ENCODE measurements at regions not wholly inside any gene's neighbourhood (a gene's known extent, or its start where the extent isn't known, plus 50 kb on each side); places are given as distances from the start of the nearest gene placed in this dataset.

- no peak for DNase-seq
Measured at GRCh38 chr7:22909917-22910316, 87.3 kb upstream of the TOMM7 start.

- no peak for DNase-seq
Measured at GRCh38 chr7:22907805-22908204, 85.2 kb upstream of the TOMM7 start.

DNA sequence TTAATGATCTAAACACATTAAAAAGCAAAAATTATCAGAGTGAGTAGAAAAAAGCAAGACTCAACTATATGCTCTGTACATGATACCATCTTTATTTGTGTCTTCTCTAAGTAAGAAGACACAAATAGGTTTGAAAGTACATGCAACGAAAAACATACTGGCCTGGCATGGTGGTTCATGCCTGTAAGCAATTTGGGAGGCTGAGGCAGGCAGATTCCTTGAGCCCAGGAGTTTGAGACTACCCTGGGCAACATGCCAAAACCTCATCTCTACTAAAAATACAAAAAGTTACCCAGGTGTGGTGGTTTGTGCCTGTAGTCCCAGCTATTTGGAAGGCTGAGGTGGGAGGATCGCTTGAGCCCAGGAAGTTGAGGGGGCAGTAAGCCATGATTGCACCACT is 78.1 kb upstream of the TOMM7 start:
- no peak for DNase-seq

DNA sequence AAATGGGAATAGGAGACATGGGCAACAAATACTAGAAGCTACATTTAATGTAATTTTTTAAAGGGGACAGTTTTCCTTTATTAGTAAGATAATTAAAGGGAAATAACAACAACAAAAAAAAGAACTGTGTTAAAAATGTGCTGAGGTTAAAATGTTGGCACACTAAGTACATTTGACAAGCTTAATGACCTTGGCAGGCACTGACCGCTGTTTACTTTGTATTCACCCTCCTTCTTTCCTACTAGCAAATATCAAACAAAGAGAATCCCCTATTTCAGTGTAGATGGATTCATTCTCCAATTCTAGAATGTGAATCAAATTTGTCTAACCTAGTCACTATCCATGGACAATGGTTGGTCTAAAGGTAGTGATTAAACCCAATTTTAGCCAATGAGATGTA is 77.5 kb upstream of the TOMM7 start:
- DNase-seq, result no peak

GRCh38 chr7:22896917-22897316 is 74.3 kb upstream of the TOMM7 start:
- peak; percentile 51 for DNase-seq

DNA sequence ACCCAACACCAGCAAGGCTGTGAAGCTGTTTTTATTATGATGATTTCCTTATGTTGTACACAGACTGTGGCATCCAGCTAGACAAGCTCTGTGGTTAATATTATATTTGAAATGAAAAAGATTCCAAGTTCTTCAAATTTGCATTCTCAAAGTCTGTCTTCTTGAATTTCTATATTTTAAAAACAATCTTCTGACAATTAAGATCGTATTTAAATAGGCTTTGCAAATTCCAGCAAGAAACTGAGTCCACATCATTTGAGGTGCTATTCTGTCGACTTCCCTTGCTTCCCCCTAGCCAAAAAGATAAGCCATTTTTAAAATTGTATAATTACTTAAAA is 73.1 kb upstream of the TOMM7 start:
- DNase-seq, result no peak

DNA sequence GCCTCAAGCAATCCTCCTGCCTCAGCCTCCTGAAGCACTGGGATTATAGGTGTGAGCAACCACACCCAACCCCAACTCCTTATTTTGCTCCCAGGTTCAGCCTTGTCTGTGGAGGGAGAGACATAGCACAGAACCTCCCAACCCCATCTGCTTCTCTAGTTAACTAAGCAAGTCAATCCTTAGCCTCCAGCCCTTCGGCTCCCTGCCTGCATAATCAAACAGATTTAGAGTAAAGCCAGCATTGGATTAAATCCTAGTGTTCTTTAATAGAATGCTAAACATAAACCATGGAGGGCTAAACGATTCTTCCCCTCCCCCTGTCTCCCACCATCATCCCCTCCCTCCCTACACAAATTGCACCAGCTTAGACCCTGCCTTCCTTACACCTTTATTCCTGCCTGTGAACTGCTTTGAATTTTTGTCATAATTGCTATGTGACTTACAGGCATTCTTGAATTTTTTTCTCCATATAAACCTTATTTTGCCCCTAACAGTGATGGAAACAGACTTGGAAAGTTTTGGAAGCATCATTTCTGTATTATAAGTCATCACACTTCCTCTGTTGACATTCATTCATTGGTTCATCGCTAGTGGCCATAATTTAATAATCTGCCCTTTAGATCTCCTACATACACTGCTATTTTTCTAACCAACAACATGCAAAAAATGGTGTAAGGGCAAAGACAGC is 72.6 kb upstream of the TOMM7 start:
- DNase-seq, result no peak

DNA sequence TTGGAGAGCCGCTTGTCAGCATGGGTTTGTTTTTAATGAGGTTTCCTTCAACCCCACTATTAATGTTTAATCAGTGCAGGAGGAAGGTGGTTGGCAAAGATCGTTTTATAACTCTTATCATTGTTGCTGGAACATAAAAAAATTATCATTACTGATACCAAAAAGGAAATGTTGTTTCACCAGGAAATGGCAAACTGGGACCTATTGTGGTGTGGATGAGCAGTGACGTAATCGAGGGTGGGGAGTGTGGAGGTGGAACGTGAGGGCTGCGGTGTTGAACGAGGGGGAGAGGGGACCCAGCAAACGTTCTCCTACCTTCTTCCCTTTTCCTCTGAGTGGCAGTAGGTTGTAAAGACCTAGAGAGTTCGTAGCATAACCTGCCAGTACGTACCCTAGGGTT is 71.9 kb upstream of the TOMM7 start:
- no peak for DNase-seq

DNA sequence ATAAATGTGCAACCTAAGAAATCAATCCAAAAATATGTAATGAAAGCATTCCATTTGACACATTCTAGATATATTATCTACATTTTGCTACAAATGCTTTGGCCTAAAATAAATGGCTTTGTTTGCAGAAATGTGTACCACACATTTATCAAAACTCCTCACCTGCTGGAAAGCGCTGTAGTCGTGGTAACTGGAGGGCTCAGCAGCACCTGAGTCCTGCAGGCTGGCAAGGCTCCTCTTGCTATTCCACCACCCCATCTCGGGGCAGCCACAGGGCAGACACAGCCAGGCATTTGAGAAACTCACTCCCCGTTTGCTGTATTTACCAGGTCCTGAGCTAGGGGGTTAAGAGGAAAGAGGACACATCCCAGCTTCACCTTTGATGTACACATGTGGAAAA is 68.1 kb upstream of the TOMM7 start:
- no peak for DNase-seq

- peak; percentile 90 for DNase-seq
Measured at GRCh38 chr7:22885797-22886261, 63.2 kb upstream of the TOMM7 start.

GRCh38 chr7:22884911-22885788 is 62.5 kb upstream of the TOMM7 start:
- DNase-seq, result peak; percentile 59

DNA sequence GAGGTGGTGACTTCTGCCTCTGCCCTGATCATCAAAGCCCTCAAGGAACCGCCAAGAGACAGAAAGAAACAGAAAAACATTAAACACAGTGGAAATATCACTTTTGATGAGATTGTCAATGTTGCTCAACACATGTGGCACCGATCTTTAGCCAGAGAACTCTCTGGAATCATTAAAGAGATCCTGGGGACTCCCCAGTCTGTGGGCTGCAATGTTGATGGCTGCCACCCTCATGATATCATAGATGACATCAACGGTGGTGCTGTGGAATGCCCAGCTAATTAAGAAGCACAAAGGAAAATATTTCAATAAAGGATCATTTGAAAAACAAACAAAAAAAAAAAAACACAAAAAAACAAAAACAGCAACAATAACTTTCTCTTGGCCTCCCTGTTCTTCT is 59.5 kb upstream of the TOMM7 start:
- no peak for DNase-seq

DNA sequence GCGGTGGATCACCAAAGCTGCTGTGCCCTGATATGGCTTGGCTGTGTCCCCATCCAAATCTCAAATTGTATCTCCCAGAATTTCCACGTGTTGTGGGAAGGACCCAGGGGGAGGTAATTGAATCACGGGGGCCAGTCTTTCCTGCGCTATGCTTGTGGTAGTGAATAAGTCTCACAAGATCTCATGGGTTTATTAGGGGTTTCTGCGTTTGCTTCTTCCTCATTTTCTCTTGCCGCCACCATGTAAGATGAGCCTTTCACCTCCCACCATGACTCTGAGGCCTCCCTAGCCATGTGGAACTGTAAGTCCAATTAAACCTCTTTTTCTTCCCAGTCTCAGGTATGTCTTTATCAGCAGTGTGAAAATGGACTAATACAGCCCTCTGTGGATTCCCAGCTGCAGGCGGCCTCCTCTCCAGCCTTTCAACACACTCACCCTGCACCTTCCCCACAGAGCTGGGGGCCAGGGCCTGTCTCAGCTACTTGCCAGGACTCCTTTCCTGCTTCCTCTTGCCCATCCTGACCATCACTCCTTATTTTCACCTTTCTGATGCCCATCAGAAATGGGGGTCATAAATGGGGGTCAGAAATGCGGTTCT is 57.2 kb upstream of the TOMM7 start:
- no peak for DNase-seq

DNA sequence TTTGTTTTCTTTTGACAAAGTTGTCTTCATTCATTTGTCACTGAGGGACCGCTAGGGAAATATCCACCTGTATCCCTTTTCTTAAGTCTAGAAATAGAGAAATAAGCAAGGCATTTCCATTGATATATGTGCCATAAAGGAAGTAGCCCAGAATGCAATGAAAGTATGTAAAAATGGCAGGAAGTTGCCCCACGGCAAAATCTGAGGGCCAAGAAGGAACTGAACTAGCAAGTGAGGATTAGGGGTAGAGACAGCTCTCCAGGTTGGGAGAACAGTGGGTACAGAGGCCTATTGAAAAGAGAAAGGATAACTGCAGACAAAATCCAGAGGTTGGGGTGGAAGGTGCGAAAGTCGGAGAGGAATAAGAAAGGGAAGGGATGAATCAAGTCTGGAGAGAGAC is 56.6 kb upstream of the TOMM7 start:
- DNase-seq, result no peak

- DNase-seq, result no peak
Measured at GRCh38 chr7:22876986-22877729, 54.5 kb upstream of the TOMM7 start.

GRCh38 chr7:22875470-22875869 is 52.8 kb upstream of the TOMM7 start:
- DNase-seq, result no peak

DNA sequence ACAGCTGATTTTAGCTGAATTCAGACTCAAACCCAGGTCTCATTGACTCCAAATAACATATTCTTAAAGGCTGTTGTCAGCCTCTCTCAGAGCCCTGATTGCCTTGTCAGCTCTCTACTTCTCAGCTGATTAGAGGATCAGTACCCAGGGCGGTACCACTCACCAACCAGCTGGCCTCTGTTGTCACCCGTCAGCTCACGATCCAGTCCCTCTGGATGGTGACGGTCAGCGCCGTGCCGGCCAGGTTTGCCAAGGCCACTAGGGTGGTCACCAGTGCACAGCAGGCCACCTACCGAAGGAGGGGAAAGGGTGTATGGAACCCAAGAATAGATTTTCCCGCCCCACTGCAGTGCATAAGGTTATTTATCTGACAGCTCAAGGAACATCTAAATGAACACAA is 52.3 kb upstream of the TOMM7 start:
- DNase-seq, result no peak

Measured in activated CD4-positive, alpha-beta T cell treated with anti-CD3 and anti-CD28 coated beads, Interleukin-2, amount 50 U/mL, for 16 hours (primary cell).